Motor neuron (in vitro differentiated cells): ENCODE measurements at regions not wholly inside any gene's neighbourhood (a gene's known extent, or its start where the extent isn't known, plus 50 kb on each side); places are given as distances from the start of the nearest gene placed in this dataset.

ENCODE experiments used
- ATAC-seq, 8 experiments: fragments of 200-7000 bp; cut with Tn5 transposase; replicated peaks in 6 of 8; 2 replicates each; pipeline ENCODE4 v1.8.0; 2021; ENCODE audit warnings: mild to moderate bottlenecking in 8 of 8, moderate library complexity in 8 of 8
- H3K27ac ChIP-seq, 2 donors: fragments of 250-450 bp; sonication (Bioruptor Pico); 2 replicates each; pipeline ENCODE4 v1.9.0; 2021; ENCODE audit warnings: antibody characterized with exemption in 2 of 2, mild to moderate bottlenecking in 2 of 2, moderate library complexity in 1 of 2
- H3K4me1 ChIP-seq, 2 donors: fragments of 250-450 bp; sonication (Bioruptor Pico); replicated peaks in 1 of 2; 2 replicates each; pipeline ENCODE4 v1.6.1; 2021; ENCODE audit warnings: antibody characterized with exemption in 2 of 2, mild to moderate bottlenecking in 2 of 2, moderate library complexity in 1 of 2
- H3K4me3 ChIP-seq, 5 donors: fragments of 250-450 bp; sonication (Bioruptor Pico); 2 replicates each; pipeline ENCODE4 v1.9.0; 2021; ENCODE audit warnings: antibody characterized with exemption in 5 of 5, mild to moderate bottlenecking in 5 of 5, moderate library complexity in 4 of 5
- WGBS, 10 experiments: fragments of 450-650 bp; shearing (Covaris generic); methylation state at CpG; one replicate each; pipeline ENCODE4 v1.0.0; 2022; 5-methylcytosine and 5-hydroxymethylcytosine counted together
- in situ Hi-C, 9 experiments: fragments of 400-800 bp; cut with MboI; loops; one replicate each; pipeline ENCODE4 v1.15.0; 2021; ENCODE audit warnings: low sequenced_read_pairs in 9 of 9, low pct_unique_long_range_greater_than_20kb in 2 of 9; ENCODE audit not compliant: unreplicated experiment in 9 of 9

- Histone ChIP-seq H3K4me3 (no peak overlapping the region), H3K4me1 (peaks cover 0 to 7% of the 10 kb centered on the region in 2 donors), H3K27ac (no peak overlapping the region)
- WGBS, 10 experiments: 54 to 100% (median 93%) methylated on average over 1 to 3 of the region's 3 CpGs; no CpG with 5 or more reads in 2 of the 10 experiments
- no peak for ATAC-seq
- in situ Hi-C loops: loop anchor here in 2 of 9 experiments (25.0 kb wide), 1 partner anchor 712 kb away; no protein-coding TSS in a partner anchor
These were observed 94.6 kb upstream of the SLC30A5 start for GRCh38 chr5:68999181-68999580.

- peak in 7 of 8 experiments; percentile 27 to 94 (median 66) for ATAC-seq
- WGBS, 10 experiments: 0 to 100% (median 88%) methylated on average over 1 to 5 of the region's 5 CpGs
- Histone ChIP-seq H3K27ac (no peak overlapping the region), H3K4me3 (no peak overlapping the region), H3K4me1 (peaks cover 0 to 7% of the 10 kb centered on the region in 2 donors)
- in situ Hi-C loops: loop anchor here in 4 of 9 experiments (25.0 kb wide), 1 partner anchor 713 kb away; no protein-coding TSS in a partner anchor
These were observed 93.4 kb upstream of the SLC30A5 start for GRCh38 chr5:69000216-69000919.

GRCh38 chr5:69000949-69001348, 92.9 kb upstream of the SLC30A5 start:
- Histone ChIP-seq H3K4me1 (peaks cover 0 to 7% of the 10 kb centered on the region in 2 donors), H3K27ac (no peak overlapping the region), H3K4me3 (no peak overlapping the region)
- ATAC-seq: peak in 3 of 8 experiments; percentile 61 to 72 (median 66)
- WGBS, 10 experiments: 14 to 100% (median 83%) methylated on average over 1 to 2 of the region's 2 CpGs; no CpG with 5 or more reads in 2 of the 10 experiments
- in situ Hi-C loops: loop anchor here in 4 of 9 experiments (25.0 kb wide), 1 partner anchor 714 kb away; no protein-coding TSS in a partner anchor

- in situ Hi-C loops: loop anchor here in 4 of 9 experiments (25.0 kb wide), 1 partner anchor 714 kb away; no protein-coding TSS in a partner anchor
- H3K27ac ChIP-seq: no peak overlapping the region
- WGBS, 10 experiments: 78 to 100% (median 100%) methylated on average over 1 to 4 of the region's 4 CpGs; no CpG with 5 or more reads in 6 of the 10 experiments
- no peak overlapping the region for H3K4me3 ChIP-seq
- H3K4me1 ChIP-seq: peaks cover 0 to 10% of the 10 kb centered on the region in 2 donors
- ATAC-seq: peak in 1 of 8 experiments; percentile 8
These were observed 92.2 kb upstream of the SLC30A5 start for GRCh38 chr5:69001627-69002026.

- in situ Hi-C loops: loop anchor here in 4 of 9 experiments (25.0 kb wide), 1 partner anchor 717 kb away; no protein-coding TSS in a partner anchor
- H3K27ac ChIP-seq: no peak overlapping the region
- 10 to 88% (median 66%) methylated on average over 1 to 3 of the region's 3 CpGs for WGBS, 10 experiments
- peaks cover 0 to 24% of the 10 kb centered on the region in 2 donors for H3K4me1 ChIP-seq
- no peak overlapping the region for H3K4me3 ChIP-seq
- ATAC-seq: no peak
These were observed 89.7 kb upstream of the SLC30A5 start for GRCh38 chr5:69004127-69004526.

- H3K4me3 ChIP-seq: no peak overlapping the region
- 56 to 93% (median 67%) methylated on average over 2 to 3 of the region's 3 CpGs; no CpG with 5 or more reads in 3 of the 10 experiments for WGBS, 10 experiments
- no peak for ATAC-seq
- no peak overlapping the region for H3K27ac ChIP-seq
- H3K4me1 ChIP-seq: peaks cover 0 to 24% of the 10 kb centered on the region in 2 donors
- in situ Hi-C loops: loop anchor here in 4 of 9 experiments (25.0 kb wide), 1 partner anchor 717 kb away; no protein-coding TSS in a partner anchor
These were observed 89.1 kb upstream of the SLC30A5 start for GRCh38 chr5:69004676-69005075.

- Histone ChIP-seq H3K4me3 (no peak overlapping the region), H3K4me1 (peaks cover 0 to 20% of the 10 kb centered on the region in 2 donors), H3K27ac (no peak overlapping the region)
- in situ Hi-C loops: loop anchor here in 4 of 9 experiments (25.0 kb wide), 1 partner anchor 719 kb away; no protein-coding TSS in a partner anchor
- WGBS, 10 experiments: 14 to 80% (median 73%) methylated on average over 1 of the region's 2 CpGs; no CpG with 5 or more reads in 4 of the 10 experiments
- no peak for ATAC-seq
These were observed 87.8 kb upstream of the SLC30A5 start for GRCh38 chr5:69006030-69006429.

GRCh38 chr5:69007163-69007562, 86.7 kb upstream of the SLC30A5 start:
- Histone ChIP-seq H3K27ac (peak overlapping the region in 1 of 2 donors; percentile 28), H3K4me1 (peaks cover 0 to 17% of the 10 kb centered on the region in 2 donors), H3K4me3 (no peak overlapping the region)
- WGBS, 10 experiments: 0 to 79% (median 38%) methylated on average over 1 to 4 of the region's 4 CpGs; no CpG with 5 or more reads in 1 of the 10 experiments
- ATAC-seq: peak; percentile 55 to 84 (median 72)
- in situ Hi-C loops: loop anchor here in 4 of 9 experiments (25.0 kb wide), 1 partner anchor 720 kb away; no protein-coding TSS in a partner anchor

- 0 to 50% (median 18%) methylated on average over 1 to 4 of the region's 4 CpGs; no CpG with 5 or more reads in 2 of the 10 experiments for WGBS, 10 experiments
- no peak overlapping the region for H3K4me3 ChIP-seq
- in situ Hi-C loops: loop anchor here in 4 of 9 experiments (25.0 kb wide), 1 partner anchor 721 kb away; no protein-coding TSS in a partner anchor
- H3K4me1 ChIP-seq: peaks cover 0 to 17% of the 10 kb centered on the region in 2 donors
- peak; percentile 70 to 88 (median 80) for ATAC-seq
- H3K27ac ChIP-seq: peak overlapping the region in 1 of 2 donors; percentile 12
These were observed 86.0 kb upstream of the SLC30A5 start for GRCh38 chr5:69007726-69008368.

- in situ Hi-C loops: loop anchor here in 4 of 9 experiments (25.0 kb wide), 1 partner anchor 723 kb away; no protein-coding TSS in a partner anchor
- peaks cover 0 to 17% of the 10 kb centered on the region in 2 donors for H3K4me1 ChIP-seq
- H3K4me3 ChIP-seq: no peak overlapping the region
- no peak overlapping the region for H3K27ac ChIP-seq
- WGBS, 10 experiments: 55 to 89% (median 68%) methylated on average over 2 to 4 of the region's 4 CpGs; no CpG with 5 or more reads in 1 of the 10 experiments
- no peak for ATAC-seq
These were observed 83.3 kb upstream of the SLC30A5 start for GRCh38 chr5:69010476-69010875.

- in situ Hi-C loops: loop anchor here in 4 of 9 experiments (25.0 kb wide), 1 partner anchor 725 kb away; no protein-coding TSS in a partner anchor
- WGBS, 10 experiments: 0 to 93% (median 60%) methylated on average over 1 to 4 of the region's 5 CpGs; no CpG with 5 or more reads in 3 of the 10 experiments
- H3K4me3 ChIP-seq: no peak overlapping the region
- peak in 3 of 8 experiments; percentile 13 to 69 (median 67) for ATAC-seq
- peaks cover 0 to 11% of the 10 kb centered on the region in 2 donors for H3K4me1 ChIP-seq
- no peak overlapping the region for H3K27ac ChIP-seq
These were observed 81.9 kb upstream of the SLC30A5 start for GRCh38 chr5:69011910-69012309.

GRCh38 chr5:69013481-69013880, 80.3 kb upstream of the SLC30A5 start:
- no peak overlapping the region for H3K4me3 ChIP-seq
- no peak overlapping the region for H3K27ac ChIP-seq
- 57 to 100% (median 92%) methylated on average over 1 to 2 of the region's 2 CpGs; no CpG with 5 or more reads in 1 of the 10 experiments for WGBS, 10 experiments
- H3K4me1 ChIP-seq: no peaks in the 10 kb centered on the region
- in situ Hi-C loops: loop anchor here in 4 of 9 experiments (25.0 kb wide), 1 partner anchor 726 kb away; no protein-coding TSS in a partner anchor
- no peak for ATAC-seq
